ENCODE measurements at regions not wholly inside any gene's neighbourhood (a gene's known extent, or its start where the extent isn't known, plus 50 kb on each side); places are given as distances from the start of the nearest gene placed in this dataset.

- TF ChIP-seq POLR2AphosphoS5 (IDR thresholded peaks at IDR 0.05; ENCODE audit: borderline replicate concordance, low read depth, low read length) (no peak), EZH2 (IDR thresholded peaks at IDR 0.05) (no peak)
Observed at GRCh38 chr2:137862651-137863050, 101.6 kb upstream of the HNMT start.

Measured in SK-N-MC (cell line).